H1 (cell line): ENCODE measurements at regions not wholly inside any gene's neighbourhood (a gene's known extent, or its start where the extent isn't known, plus 50 kb on each side); places are given as distances from the start of the nearest gene placed in this dataset.

ENCODE experiments used
- CTCF ChIA-PET: fragments of 300-600 bp; sonication (Branson Sonifier 250); formaldehyde crosslinking; loops from one replicate; lab custom pipeline; 2021; ENCODE audit not compliant: partially characterized antibody; lab: Charles Lee
- POLR2A ChIA-PET: fragments of 300-600 bp; sonication (Branson Sonifier 250); formaldehyde crosslinking; loops from one replicate; lab custom pipeline; 2021; ENCODE audit warnings: inconsistent platforms; ENCODE audit not compliant: partially characterized antibody; lab: Charles Lee
- DNase-seq, 2 experiments: peaks; one replicate each; pipeline versions ENCODE4 v3.0.0 to v3.0.0-alpha.2; 2010 to 2022; ENCODE audit warnings: low spot score in 2 of 2, low read depth in 1 of 2, mixed read lengths in 1 of 2
- FAIRE-seq: peaks from 2 replicates; lab custom pipeline; 2011; peaks lifted over from hg19 to GRCh38; lab: Jason Lieb, UNC
- H2AFZ ChIP-seq: 2 replicates; pipeline ENCODE4 v1.8.1; 2012; ENCODE audit warnings: low read length, inconsistent platforms
- H2AK5ac ChIP-seq: 2 replicates; pipeline ENCODE4 v1.6.1; 2013; ENCODE audit warnings: low read depth, low read length
- H2BK120ac ChIP-seq: replicated peaks from 2 replicates; pipeline ENCODE3; 2013; ENCODE audit warnings: low read depth, low read length, inconsistent platforms
- H2BK12ac ChIP-seq: 2 replicates; pipeline ENCODE4 v1.6.1; 2013; ENCODE audit warnings: low read depth, low read length
- H2BK15ac ChIP-seq: 2 replicates; pipeline ENCODE4 v1.6.1; 2013; ENCODE audit warnings: low read length
- H2BK20ac ChIP-seq: 2 replicates; pipeline ENCODE4 v1.6.1; 2013; ENCODE audit warnings: low read length
- H2BK5ac ChIP-seq: 2 replicates; pipeline ENCODE4 v1.6.1; 2013; ENCODE audit warnings: low read depth, low read length
- H3K14ac ChIP-seq: 2 replicates; pipeline ENCODE4 v1.6.1; 2013; ENCODE audit warnings: inconsistent platforms; ENCODE audit not compliant: insufficient read length
- H3K18ac ChIP-seq: 2 replicates; pipeline ENCODE4 v1.6.1; 2013; ENCODE audit warnings: low read length; ENCODE audit errors: extremely low read depth
- H3K23ac ChIP-seq: 2 replicates; pipeline ENCODE4 v1.6.1; 2013; ENCODE audit warnings: inconsistent platforms; ENCODE audit not compliant: insufficient read length
- H3K23me2 ChIP-seq: 2 replicates; pipeline ENCODE4 v1.6.1; 2013; ENCODE audit warnings: low read depth, low read length
- H3K27ac ChIP-seq: 2 replicates; pipeline ENCODE4 v1.6.1; 2011; ENCODE audit warnings: low read depth, low read length, inconsistent platforms
- H3K27me3 ChIP-seq, 4 experiments: replicated peaks in 1 of 4; 1 replicate in 1 of 4; 2 replicates in 3 of 4; pipeline versions ENCODE4 v1.6.1 to v1.8.1; 2011 to 2013; ENCODE audit warnings: low read length in 3 of 4, mild to moderate bottlenecking in 3 of 4, inconsistent platforms in 2 of 4, mixed read lengths in 2 of 4, moderate library complexity in 1 of 4; ENCODE audit not compliant: control insufficient read depth in 3 of 4, insufficient read depth in 3 of 4; ENCODE audit errors: extremely low read depth in 1 of 4
- H3K36me3 ChIP-seq, 4 experiments: 2 replicates each; pipeline versions ENCODE4 v1.6.1 to v1.8.1; 2011 to 2013; ENCODE audit warnings: mild to moderate bottlenecking in 4 of 4, low read length in 3 of 4, moderate library complexity in 2 of 4, control low read depth in 1 of 4, inconsistent platforms in 1 of 4; ENCODE audit not compliant: insufficient read depth in 4 of 4, control insufficient read depth in 2 of 4
- H3K4ac ChIP-seq: replicated peaks from 2 replicates; pipeline ENCODE3; 2013; ENCODE audit warnings: low read length, low read depth, mixed read lengths, inconsistent platforms; ENCODE audit not compliant: insufficient read length
- H3K4me1 ChIP-seq, 4 experiments: replicated peaks in 1 of 4; 1 replicate in 1 of 4; 2 replicates in 3 of 4; pipeline versions ENCODE4 v1.6.1 to v1.8.1; 2011 to 2013; ENCODE audit warnings: low read length in 3 of 4, inconsistent platforms in 2 of 4, mixed read lengths in 1 of 4; ENCODE audit not compliant: insufficient read depth in 4 of 4, control insufficient read depth in 3 of 4
- H3K4me2 ChIP-seq, 2 experiments: 2 replicates each; pipeline versions ENCODE4 v1.6.1 to v1.8.1; 2011 to 2013; ENCODE audit warnings: low read depth in 2 of 2, low read length in 2 of 2, control low read depth in 1 of 2, inconsistent platforms in 1 of 2, mild to moderate bottlenecking in 1 of 2; ENCODE audit not compliant: insufficient read depth in 1 of 2
- H3K4me3 ChIP-seq, 4 experiments: fragments of 200-600, 300-600 bp in 1 of 4; sonication (generic), shearing (Covaris generic), sonication (Bioruptor Twin) in 1 of 4; 2 replicates each; pipeline versions ENCODE4 v1.5.1 to v1.8.1; 2011 to 2016; ENCODE audit warnings: low read length in 4 of 4, low read depth in 3 of 4, control low read depth in 2 of 4, inconsistent platforms in 2 of 4, mild to moderate bottlenecking in 2 of 4, mixed read lengths in 1 of 4, moderate library complexity in 1 of 4; ENCODE audit not compliant: insufficient read depth in 2 of 4; ENCODE audit errors: extremely low read depth in 1 of 4
- H3K56ac ChIP-seq: replicated peaks from 2 replicates; pipeline ENCODE3; 2013; ENCODE audit warnings: low read depth, mild to moderate bottlenecking, mixed read lengths, low read length, inconsistent platforms; ENCODE audit not compliant: insufficient read length
- H3K79me1 ChIP-seq: 2 replicates; pipeline ENCODE4 v1.6.1; 2013; ENCODE audit warnings: low read depth, low read length, control low read depth
- H3K79me2 ChIP-seq, 2 experiments: 2 replicates each; pipeline versions ENCODE4 v1.6.1 to v1.8.1; 2012 to 2013; ENCODE audit warnings: low read length in 2 of 2, mild to moderate bottlenecking in 2 of 2, inconsistent platforms in 1 of 2; ENCODE audit not compliant: insufficient read depth in 2 of 2, control insufficient read depth in 1 of 2
- H3K9ac ChIP-seq, 4 experiments: replicated peaks in 1 of 4; 1 replicate in 1 of 4; 2 replicates in 3 of 4; pipeline versions ENCODE4 v1.6.1 to v1.8.1; 2011 to 2013; ENCODE audit warnings: low read depth in 3 of 4, low read length in 3 of 4, control low read depth in 2 of 4, mild to moderate bottlenecking in 2 of 4, moderate library complexity in 2 of 4, inconsistent platforms in 1 of 4; ENCODE audit errors: extremely low read depth in 1 of 4
- H3K9me3 ChIP-seq, 2 experiments: 2 replicates each; pipeline versions ENCODE4 v1.6.1 to v1.8.1; 2012 to 2013; ENCODE audit warnings: mild to moderate bottlenecking in 2 of 2, moderate library complexity in 2 of 2, control low read depth in 1 of 2, inconsistent platforms in 1 of 2, low read depth in 1 of 2, low read length in 1 of 2, mixed read lengths in 1 of 2; ENCODE audit not compliant: insufficient read depth in 2 of 2
- H4K20me1 ChIP-seq, 2 experiments: replicated peaks in 1 of 2; 2 replicates each; pipeline versions ENCODE3 to v1.8.1; 2011 to 2013; ENCODE audit warnings: inconsistent platforms in 2 of 2, low read length in 2 of 2, mild to moderate bottlenecking in 1 of 2; ENCODE audit not compliant: insufficient read depth in 2 of 2, control insufficient read depth in 1 of 2
- H4K5ac ChIP-seq: 2 replicates; pipeline ENCODE4 v1.6.1; 2013; ENCODE audit warnings: low read length, low read depth, mixed read lengths, inconsistent platforms; ENCODE audit not compliant: insufficient read length
- H4K8ac ChIP-seq: 2 replicates; pipeline ENCODE4 v1.8.0; 2013; ENCODE audit warnings: mild to moderate bottlenecking, moderate library complexity, low read length, inconsistent platforms; ENCODE audit not compliant: insufficient read depth; ENCODE audit errors: extremely low read depth
- H4K91ac ChIP-seq: replicated peaks from 2 replicates; pipeline ENCODE3; 2013; ENCODE audit warnings: low read length, mixed read lengths, inconsistent platforms; ENCODE audit not compliant: insufficient read length
- KDM1A ChIP-seq: fragments of 200-600, 300-600 bp; sonication (generic); IDR thresholded peaks from 2 replicates; pipeline ENCODE4 v1.7.1; 2016; ENCODE audit warnings: mild to moderate bottlenecking, low read length, borderline replicate concordance
- MAFK ChIP-seq: IDR thresholded peaks from 2 replicates; pipeline ENCODE4 v1.6.1; 2012; ENCODE audit warnings: low read depth, mild to moderate bottlenecking, improper control_type of control experiment, low read length
- PHF8 ChIP-seq: fragments of 200-600 bp; sonication (generic); conservative IDR thresholded peaks from 2 replicates; pipeline ENCODE4 v1.7.1; 2012; ENCODE audit warnings: low read depth, mild to moderate bottlenecking, inconsistent platforms, low read length, moderate library complexity
- POLR2A ChIP-seq, 2 experiments: IDR thresholded peaks; 1 replicate in 1 of 2; 2 replicates in 1 of 2; pipeline ENCODE4 v1.6.1; 2011; ENCODE audit warnings: low read depth in 2 of 2, low read length in 2 of 2, mild to moderate bottlenecking in 2 of 2; ENCODE audit errors: control extremely low read depth in 1 of 2
- RAD21 ChIP-seq, 2 experiments: IDR thresholded peaks in 1 of 2; conservative IDR thresholded peaks in 1 of 2; 2 replicates each; pipeline ENCODE4 v1.6.1; 2011; ENCODE audit warnings: low read depth in 2 of 2, low read length in 2 of 2, improper control_type of control experiment in 1 of 2, inconsistent platforms in 1 of 2, mild to moderate bottlenecking in 1 of 2, moderate library complexity in 1 of 2
- SIX5 ChIP-seq: IDR thresholded peaks from 2 replicates; pipeline ENCODE4 v1.6.1; 2011; ENCODE audit warnings: mild to moderate bottlenecking, low read depth, low read length
- SRF ChIP-seq: IDR thresholded peaks from 2 replicates; pipeline ENCODE4 v1.6.1; 2011; ENCODE audit warnings: mild to moderate bottlenecking, low read depth, low read length, moderate library complexity
- TAF7 ChIP-seq: optimal IDR thresholded peaks from 2 replicates; pipeline ENCODE3; 2011; ENCODE audit warnings: low read depth, mild to moderate bottlenecking, inconsistent platforms, low read length, moderate library complexity, borderline replicate concordance
- WGBS, 2 experiments: shearing (Covaris generic) in 1 of 2; methylation state at CpG; one replicate each; pipeline versions ENCODE4 v1.1.6 to v1.1.7; 2013 to 2015; ENCODE audit warnings: low lambda C conversion rate in 2 of 2, mixed read lengths in 2 of 2, inconsistent platforms in 1 of 2, low coverage in 1 of 2, missing lambda C conversion rate in 1 of 2; ENCODE audit not compliant: insufficient replicate concordance in 2 of 2, insufficient coverage in 1 of 2, insufficient read length in 1 of 2; ENCODE audit errors: extremely low coverage in 1 of 2, missing lambda C conversion rate in 1 of 2; 5-methylcytosine and 5-hydroxymethylcytosine counted together
- TF ChIP-seq, protein P1 (sequence below): IDR thresholded peaks from 2 replicates; pipeline ENCODE4 v1.6.1; 2012; ENCODE audit warnings: inconsistent platforms
- TF ChIP-seq, protein P2 (sequence below): IDR thresholded peaks from 2 replicates; pipeline ENCODE4 v1.6.1; 2011; ENCODE audit warnings: low read length, improper control_type of control experiment

DNA sequence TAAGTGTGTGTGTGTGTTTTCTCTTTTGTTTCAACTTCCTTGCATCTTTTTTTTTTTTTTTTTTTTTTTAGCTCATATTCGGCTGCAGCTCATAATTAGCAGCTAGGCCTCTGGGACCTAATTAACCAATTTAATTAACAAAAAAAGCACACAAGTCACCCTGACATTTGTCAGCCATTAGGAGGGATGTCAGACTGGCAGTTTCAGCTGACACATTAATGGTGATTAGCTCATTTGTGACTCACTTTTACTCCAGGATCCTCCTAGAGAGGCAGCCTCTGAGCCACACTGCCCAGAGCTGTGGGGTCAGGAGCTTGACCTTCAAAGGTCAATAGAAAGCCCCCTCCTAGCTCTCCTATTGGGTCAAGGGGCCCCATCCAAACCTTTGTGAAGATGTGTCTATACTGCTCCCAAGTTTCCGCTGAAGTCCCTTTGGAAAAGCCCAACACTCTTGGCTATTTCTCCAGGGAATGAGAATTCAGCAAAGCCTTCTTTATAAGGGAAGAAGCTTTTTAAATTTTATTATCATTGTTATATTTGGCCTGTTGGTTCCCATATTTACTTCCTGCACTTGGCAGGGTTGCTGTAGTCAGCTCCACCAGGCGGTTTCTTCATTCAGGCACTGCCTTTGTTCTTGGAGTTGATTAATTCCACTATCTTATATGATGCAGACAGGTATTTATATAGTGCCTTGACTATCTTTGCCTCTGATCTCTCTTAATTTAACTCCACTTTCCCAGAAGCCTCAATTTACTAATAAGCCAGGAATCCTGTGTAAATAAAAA lies 109.5 kb upstream of the HABP2 start:
- no peak overlapping the region for H3K14ac ChIP-seq
- no peak overlapping the region for H3K56ac ChIP-seq
- H3K4ac ChIP-seq: no peak overlapping the region
- no peaks in the 10 kb centered on the region; a peak in 1 of 7 replicates for H3K4me1 ChIP-seq
- no peak overlapping the region for H4K5ac ChIP-seq
- H4K8ac ChIP-seq: no peak overlapping the region
- CTCF ChIA-PET: interaction anchor here (0.7 to 9.0 kb wide), 10 partner anchors 10 to 142 kb away, joined by 3 to 82 read pairs (median 5); no protein-coding TSS in a partner anchor
- H3K9me3 ChIP-seq: no peaks in the 10 kb centered on the region
- H3K23me2 ChIP-seq: no peaks in the 10 kb centered on the region
- H3K79me1 ChIP-seq: no peaks in the 10 kb centered on the region; the same call in 1 of the 2 replicates
- H3K23ac ChIP-seq: no peak overlapping the region
- H2AFZ ChIP-seq: no peak overlapping the region
- no peak overlapping the region for H3K18ac ChIP-seq
- H2BK15ac ChIP-seq: no peak overlapping the region
- H3K4me3 ChIP-seq: no peak overlapping the region
- peaks cover 0 to 1% of the 10 kb centered on the region in 2 experiments for H4K20me1 ChIP-seq
- no peak overlapping the region for H2BK12ac ChIP-seq
- FAIRE-seq (no peak), DNase-seq (no peak)
- H3K36me3 ChIP-seq: no peaks in the 10 kb centered on the region
- H2BK5ac ChIP-seq: no peak overlapping the region
- no peak overlapping the region for H3K4me2 ChIP-seq
- no peak overlapping the region for H4K91ac ChIP-seq
- H3K27me3 ChIP-seq: no peaks in the 10 kb centered on the region
- H3K27ac ChIP-seq: no peak overlapping the region
- no peaks in the 10 kb centered on the region for H3K79me2 ChIP-seq
- H2AK5ac ChIP-seq: no peak overlapping the region
- 92% methylated on average over 2 of the region's 3 CpGs; no CpG with 5 or more reads in 1 of the 2 experiments for WGBS, 2 experiments
- POLR2A ChIA-PET: no interaction called here
- no peak overlapping the region for H2BK20ac ChIP-seq
- no peak overlapping the region for H2BK120ac ChIP-seq
- no peak overlapping the region for H3K9ac ChIP-seq
- no peak for TF ChIP-seq TAF7
- TF ChIP-seq, protein P1, sequence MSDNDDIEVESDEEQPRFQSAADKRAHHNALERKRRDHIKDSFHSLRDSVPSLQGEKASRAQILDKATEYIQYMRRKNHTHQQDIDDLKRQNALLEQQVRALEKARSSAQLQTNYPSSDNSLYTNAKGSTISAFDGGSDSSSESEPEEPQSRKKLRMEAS: no peak
- no peak for TF ChIP-seq MAFK
- TF ChIP-seq, protein P2, sequence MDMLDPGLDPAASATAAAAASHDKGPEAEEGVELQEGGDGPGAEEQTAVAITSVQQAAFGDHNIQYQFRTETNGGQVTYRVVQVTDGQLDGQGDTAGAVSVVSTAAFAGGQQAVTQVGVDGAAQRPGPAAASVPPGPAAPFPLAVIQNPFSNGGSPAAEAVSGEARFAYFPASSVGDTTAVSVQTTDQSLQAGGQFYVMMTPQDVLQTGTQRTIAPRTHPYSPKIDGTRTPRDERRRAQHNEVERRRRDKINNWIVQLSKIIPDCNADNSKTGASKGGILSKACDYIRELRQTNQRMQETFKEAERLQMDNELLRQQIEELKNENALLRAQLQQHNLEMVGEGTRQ: no peak
- TF ChIP-seq POLR2A (IDR thresholded peaks at IDR 0.05; ENCODE audit: control extremely low read depth in 1 of 2, low read depth in 2 of 2, low read length in 2 of 2): no peak
- TF ChIP-seq KDM1A: no peak
- no peak for TF ChIP-seq SIX5
- TF ChIP-seq SRF: no peak
- no peak for TF ChIP-seq RAD21 (IDR thresholded peaks at IDR 0.05 in 1 of 2, conservative IDR thresholded peaks at IDR 0.05 in 1 of 2; ENCODE audit: low read depth in 2 of 2, low read length in 2 of 2)
- no peak for TF ChIP-seq PHF8
